ENCODE measurements at regions not wholly inside any gene's neighbourhood (a gene's known extent, or its start where the extent isn't known, plus 50 kb on each side); places are given as distances from the start of the nearest gene placed in this dataset.

- TF ChIP-seq, protein P1, sequence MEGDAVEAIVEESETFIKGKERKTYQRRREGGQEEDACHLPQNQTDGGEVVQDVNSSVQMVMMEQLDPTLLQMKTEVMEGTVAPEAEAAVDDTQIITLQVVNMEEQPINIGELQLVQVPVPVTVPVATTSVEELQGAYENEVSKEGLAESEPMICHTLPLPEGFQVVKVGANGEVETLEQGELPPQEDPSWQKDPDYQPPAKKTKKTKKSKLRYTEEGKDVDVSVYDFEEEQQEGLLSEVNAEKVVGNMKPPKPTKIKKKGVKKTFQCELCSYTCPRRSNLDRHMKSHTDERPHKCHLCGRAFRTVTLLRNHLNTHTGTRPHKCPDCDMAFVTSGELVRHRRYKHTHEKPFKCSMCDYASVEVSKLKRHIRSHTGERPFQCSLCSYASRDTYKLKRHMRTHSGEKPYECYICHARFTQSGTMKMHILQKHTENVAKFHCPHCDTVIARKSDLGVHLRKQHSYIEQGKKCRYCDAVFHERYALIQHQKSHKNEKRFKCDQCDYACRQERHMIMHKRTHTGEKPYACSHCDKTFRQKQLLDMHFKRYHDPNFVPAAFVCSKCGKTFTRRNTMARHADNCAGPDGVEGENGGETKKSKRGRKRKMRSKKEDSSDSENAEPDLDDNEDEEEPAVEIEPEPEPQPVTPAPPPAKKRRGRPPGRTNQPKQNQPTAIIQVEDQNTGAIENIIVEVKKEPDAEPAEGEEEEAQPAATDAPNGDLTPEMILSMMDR (IDR thresholded peaks at IDR 0.05; ENCODE audit: borderline replicate concordance, insufficient read depth, low read depth, low read length), result no peak
- H3K4me3 ChIP-seq (ENCODE audit: low read depth, low read length), result no peak overlapping the region
These were observed 137.4 kb upstream of the SLC7A14 start for GRCh38 chr3:170723241-170723640.

GRCh38 chr3:170721563-170721962, 135.7 kb upstream of the SLC7A14 start:
- TF ChIP-seq, protein P1 (IDR thresholded peaks at IDR 0.05; ENCODE audit: borderline replicate concordance, insufficient read depth, low read depth, low read length), result no peak
- no peak overlapping the region for H3K4me3 ChIP-seq (ENCODE audit: low read depth, low read length)

DNA sequence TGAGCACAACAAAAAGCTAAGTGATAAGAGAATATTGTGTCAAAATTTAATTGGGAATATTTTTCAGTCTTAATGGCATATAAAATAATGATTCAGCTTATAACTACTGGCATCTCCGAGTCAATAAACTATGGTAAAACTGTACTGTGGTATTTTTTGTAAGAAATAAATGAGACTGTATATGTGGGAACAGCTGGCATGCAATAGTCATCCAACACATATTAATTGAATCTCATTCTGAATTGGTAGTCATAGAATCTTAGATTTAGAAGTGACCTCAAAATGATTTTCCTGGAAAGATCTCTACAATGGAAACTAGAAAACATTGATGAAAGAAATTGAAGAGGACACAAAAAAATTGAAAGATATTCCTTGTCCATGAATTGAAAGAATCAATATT, 133.4 kb upstream of the SLC7A14 start:
- TF ChIP-seq, protein P1 (IDR thresholded peaks at IDR 0.05; ENCODE audit: borderline replicate concordance, insufficient read depth, low read depth, low read length), result no peak
- no peak overlapping the region for H3K4me3 ChIP-seq (ENCODE audit: low read depth, low read length)

DNA sequence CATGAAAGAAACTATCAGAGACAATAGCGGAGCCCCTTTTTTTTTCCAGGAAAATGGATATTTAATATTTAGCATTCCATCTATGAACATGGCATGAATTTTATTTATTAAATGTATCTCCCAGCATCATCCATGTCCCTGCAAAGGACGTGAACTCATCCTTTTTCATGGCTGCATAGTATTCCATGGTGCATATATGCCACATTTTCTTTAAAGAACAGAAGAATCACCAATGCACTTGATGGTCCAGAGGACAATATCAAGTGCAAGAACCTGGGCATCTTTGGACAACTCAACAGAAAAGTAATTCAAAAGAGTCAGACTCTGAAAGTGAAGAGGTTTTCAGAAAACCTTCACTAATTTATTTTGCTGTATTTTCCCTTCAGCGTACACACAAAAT, 133.0 kb upstream of the SLC7A14 start:
- TF ChIP-seq, protein P1 (IDR thresholded peaks at IDR 0.05; ENCODE audit: borderline replicate concordance, insufficient read depth, low read depth, low read length), result no peak
- no peak overlapping the region for H3K4me3 ChIP-seq (ENCODE audit: low read depth, low read length)

DNA sequence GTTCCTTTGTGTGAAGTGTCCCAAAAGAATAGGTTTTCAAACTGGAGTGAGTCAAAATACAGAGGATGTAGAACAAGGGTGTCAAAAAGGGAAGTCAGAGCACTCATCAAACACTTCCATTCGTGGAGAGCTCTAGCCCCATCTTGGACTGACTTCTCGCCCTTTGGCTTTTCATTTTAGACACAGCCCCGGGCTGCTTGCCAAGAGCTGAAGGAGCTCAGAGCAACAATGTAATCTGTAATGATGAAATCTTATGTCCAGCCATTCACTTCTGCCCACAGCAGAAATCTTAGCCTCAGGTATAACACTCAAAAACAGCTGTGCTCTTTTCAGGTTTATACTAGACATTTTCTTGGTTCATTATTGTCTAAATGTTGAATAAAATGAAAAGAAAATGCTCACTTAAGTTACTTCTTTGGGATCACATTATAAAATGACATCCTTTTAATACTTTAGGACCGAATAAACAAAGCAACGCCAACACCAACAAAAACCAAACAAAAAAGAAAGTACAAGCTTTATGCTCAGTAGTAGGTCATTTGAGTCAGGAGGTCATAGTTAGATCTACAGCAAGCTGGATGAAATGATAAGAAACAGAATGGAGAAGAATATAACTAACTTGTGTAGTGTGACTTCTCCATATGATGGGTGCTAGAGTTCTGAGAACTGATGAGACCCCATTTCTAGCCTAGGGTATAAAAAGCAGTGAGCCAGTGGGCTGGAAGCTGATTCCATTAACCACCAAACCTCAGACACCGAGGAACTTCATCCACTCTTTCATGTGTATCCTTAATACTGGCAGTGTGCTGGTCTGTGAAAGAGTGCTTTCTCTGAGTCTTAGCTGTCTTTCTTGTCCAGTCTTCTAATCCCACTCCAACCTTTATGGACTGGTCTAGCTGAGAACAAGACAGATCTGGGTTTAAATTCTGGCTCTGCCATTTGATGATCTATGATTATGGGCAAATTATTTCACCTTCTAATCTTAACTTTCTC, 131.8 kb upstream of the SLC7A14 start:
- no peak overlapping the region for H3K4me3 ChIP-seq (ENCODE audit: low read depth, low read length)
- TF ChIP-seq, protein P1 (IDR thresholded peaks at IDR 0.05; ENCODE audit: borderline replicate concordance, insufficient read depth, low read depth, low read length), result no peak

DNA sequence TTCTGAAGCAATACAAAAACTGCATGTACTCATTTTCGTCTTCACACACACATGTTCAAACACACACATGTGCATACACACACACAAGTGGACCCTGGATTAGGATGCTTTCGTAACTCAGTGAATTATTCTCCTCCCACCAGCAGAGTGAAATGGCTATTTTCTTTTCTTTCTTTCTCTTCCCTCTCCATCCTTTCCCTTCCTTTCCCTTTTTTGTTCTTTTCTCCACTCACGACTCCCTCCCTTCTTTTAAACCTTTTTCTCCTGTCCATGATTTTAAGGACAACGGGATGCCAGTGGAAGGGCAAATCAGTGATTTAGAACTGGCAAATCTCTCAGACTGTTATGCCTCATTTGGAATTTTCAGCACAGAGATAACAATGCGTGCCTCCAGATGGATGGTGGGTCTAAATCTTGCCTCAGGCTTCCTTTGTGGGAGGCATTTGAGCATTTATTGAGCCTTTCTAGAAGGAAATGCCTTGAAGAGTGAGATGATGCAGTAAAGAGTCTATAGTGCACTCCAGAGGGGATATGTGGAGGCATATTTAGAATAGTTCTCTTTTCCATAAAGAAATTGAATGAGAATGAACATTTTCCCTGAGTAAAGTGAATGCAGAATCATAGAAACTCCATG, 130.4 kb upstream of the SLC7A14 start:
- TF ChIP-seq, protein P1 (IDR thresholded peaks at IDR 0.05; ENCODE audit: borderline replicate concordance, insufficient read depth, low read depth, low read length), result no peak
- no peak overlapping the region for H3K4me3 ChIP-seq (ENCODE audit: low read depth, low read length)
